ENCODE measurements at regions not wholly inside any gene's neighbourhood (a gene's known extent, or its start where the extent isn't known, plus 50 kb on each side); places are given as distances from the start of the nearest gene placed in this dataset.

DNA sequence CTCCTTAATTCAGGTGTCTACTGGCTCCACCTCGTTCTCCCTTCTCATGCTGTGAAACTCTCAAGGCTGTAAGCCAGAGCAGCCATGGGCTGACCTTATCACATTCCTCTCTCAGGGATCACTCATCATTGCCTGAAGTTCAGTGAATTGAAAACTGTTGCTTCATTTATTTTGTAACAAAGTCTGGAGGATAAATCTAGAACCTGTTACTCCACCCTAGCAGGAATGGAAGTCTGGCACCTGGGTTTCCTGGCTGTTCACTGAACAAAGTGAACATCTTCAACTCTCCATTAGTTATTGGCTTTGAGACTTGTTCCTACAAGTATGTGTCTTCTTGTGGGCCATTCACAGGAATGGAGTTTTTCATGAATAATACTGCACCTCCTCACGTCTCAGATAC, 584.1 kb downstream of the PTPRU start:
- no peak overlapping the region for H3K27ac ChIP-seq

DNA sequence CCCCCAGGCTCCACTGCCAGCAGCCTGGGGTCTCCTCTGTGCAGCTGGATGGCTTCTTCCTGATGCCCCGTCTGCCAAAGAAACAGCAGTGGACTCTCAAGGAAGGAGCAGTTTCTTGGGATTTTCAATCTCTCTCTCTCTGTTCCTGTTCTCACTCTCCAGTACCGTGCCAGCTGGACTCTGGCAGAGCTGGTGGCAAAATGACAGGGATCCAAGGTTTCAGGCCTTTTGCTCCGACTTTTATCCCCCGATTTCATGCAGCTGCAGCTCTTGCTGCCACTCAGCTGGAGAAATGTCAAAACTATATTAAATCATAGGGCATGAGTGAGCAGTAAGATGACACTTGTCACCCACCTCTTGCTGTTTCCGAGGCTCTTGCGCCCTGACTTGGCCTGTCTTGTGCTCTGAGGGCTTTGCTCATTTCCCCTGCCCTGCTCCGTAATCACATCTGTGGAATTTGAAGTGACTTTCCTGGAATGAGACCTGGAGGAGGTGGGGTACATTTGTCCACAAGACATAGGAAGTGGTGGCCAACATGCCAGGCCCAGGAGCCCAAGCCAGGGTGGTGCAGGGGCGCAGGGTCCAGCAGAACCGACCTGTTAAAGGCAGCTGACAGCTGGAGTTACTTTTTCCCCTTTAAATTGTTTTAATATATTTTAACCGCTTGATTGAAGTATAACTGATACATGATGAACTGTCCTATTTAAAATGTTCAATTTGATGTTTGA, 576.2 kb downstream of the PTPRU start:
- Histone ChIP-seq H3K4me3 (no peak overlapping the region), H3K27me3 (no peaks in the 10 kb centered on the region), H3K4me1 (no peaks in the 10 kb centered on the region), H3K27ac (no peak overlapping the region), H3K36me3 (no peaks in the 10 kb centered on the region), H3K9me3 (no peaks in the 10 kb centered on the region)
- TF ChIP-seq, protein P1, sequence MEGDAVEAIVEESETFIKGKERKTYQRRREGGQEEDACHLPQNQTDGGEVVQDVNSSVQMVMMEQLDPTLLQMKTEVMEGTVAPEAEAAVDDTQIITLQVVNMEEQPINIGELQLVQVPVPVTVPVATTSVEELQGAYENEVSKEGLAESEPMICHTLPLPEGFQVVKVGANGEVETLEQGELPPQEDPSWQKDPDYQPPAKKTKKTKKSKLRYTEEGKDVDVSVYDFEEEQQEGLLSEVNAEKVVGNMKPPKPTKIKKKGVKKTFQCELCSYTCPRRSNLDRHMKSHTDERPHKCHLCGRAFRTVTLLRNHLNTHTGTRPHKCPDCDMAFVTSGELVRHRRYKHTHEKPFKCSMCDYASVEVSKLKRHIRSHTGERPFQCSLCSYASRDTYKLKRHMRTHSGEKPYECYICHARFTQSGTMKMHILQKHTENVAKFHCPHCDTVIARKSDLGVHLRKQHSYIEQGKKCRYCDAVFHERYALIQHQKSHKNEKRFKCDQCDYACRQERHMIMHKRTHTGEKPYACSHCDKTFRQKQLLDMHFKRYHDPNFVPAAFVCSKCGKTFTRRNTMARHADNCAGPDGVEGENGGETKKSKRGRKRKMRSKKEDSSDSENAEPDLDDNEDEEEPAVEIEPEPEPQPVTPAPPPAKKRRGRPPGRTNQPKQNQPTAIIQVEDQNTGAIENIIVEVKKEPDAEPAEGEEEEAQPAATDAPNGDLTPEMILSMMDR (IDR thresholded peaks at IDR 0.05 in 4 of 5, conservative IDR thresholded peaks at IDR 0.05 in 1 of 5), result no peak
- no peak for TF ChIP-seq POLR2A (IDR thresholded peaks at IDR 0.05)
- intact Hi-C loops (cut with DNase I; ENCODE audit: low total_unique reads), result no loop called here
- in situ Hi-C loops (cut with MboI; ENCODE audit: low sequenced_read_pairs in 4 of 4), result no loop called here
- peak; percentile 88 to 94 for ATAC-seq
- DNase-seq, result peak in 1 of 2 donors; percentile 22

More for the DNA sequence above, 584.1 kb downstream of the PTPRU start:
- Histone ChIP-seq H3K4me1 (no peaks in the 10 kb centered on the region), H3K27me3 (peaks cover 0 to 6% (median 0%) of the 10 kb centered on the region in 3 donors), H3K4me3 (no peak overlapping the region), H3K9me3 (no peaks in the 10 kb centered on the region), H3K36me3 (no peaks in the 10 kb centered on the region)
- no peak for TF ChIP-seq POLR2A (IDR thresholded peaks at IDR 0.05)
- TF ChIP-seq, protein P1 (IDR thresholded peaks at IDR 0.05 in 4 of 5, conservative IDR thresholded peaks at IDR 0.05 in 1 of 5), result no peak
- intact Hi-C loops (cut with DNase I; ENCODE audit: low total_unique reads) (no loop called here), in situ Hi-C loops (cut with MboI; ENCODE audit: low sequenced_read_pairs in 4 of 4) (no loop called here)
- DNase-seq, result no peak
- no peak for ATAC-seq

DNA sequence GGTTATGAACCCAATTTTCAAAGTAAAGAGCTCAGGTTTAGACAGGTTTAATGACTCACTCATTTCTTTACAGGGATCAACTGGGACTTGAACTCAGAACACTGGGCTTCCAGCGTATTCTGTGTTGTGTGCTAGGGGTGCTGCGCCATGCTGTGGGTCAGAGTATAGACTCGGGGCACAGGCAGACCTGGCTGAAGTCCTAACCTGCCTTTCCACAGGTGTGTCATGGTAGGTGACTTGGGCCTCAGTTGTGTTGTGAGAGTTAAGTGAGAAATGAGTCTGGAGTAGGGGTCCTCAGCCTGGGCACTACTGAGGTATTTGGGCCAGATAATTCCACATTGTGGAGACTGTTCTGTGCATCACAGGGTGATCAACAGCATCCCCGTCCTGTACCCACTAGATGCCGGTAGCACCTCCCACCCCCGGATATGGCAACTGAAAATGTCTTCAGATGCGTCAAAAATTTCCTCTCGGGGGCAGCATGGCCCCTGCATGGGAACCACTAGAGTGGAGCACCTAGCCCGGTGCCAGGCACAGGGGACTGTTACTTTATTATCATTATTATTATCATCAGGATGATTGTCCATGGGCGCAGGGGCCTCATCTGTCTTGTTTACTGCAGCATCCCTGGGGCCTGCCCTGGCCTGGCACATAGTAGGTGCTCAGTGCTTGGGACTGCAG, 575.5 kb downstream of the PTPRU start:
- no peak for ATAC-seq
- H3K36me3 ChIP-seq, result no peaks in the 10 kb centered on the region
- TF ChIP-seq, protein P1 (IDR thresholded peaks at IDR 0.05 in 4 of 5, conservative IDR thresholded peaks at IDR 0.05 in 1 of 5), result no peak
- TF ChIP-seq POLR2A (IDR thresholded peaks at IDR 0.05), result no peak
- H3K4me1 ChIP-seq, result no peaks in the 10 kb centered on the region
- no peaks in the 10 kb centered on the region for H3K27me3 ChIP-seq
- H3K9me3 ChIP-seq, result no peaks in the 10 kb centered on the region
- no peak overlapping the region for H3K27ac ChIP-seq
- intact Hi-C loops (cut with DNase I; ENCODE audit: low total_unique reads), result no loop called here
- H3K4me3 ChIP-seq, result no peak overlapping the region
- in situ Hi-C loops (cut with MboI; ENCODE audit: low sequenced_read_pairs in 4 of 4), result no loop called here
- no peak for DNase-seq

DNA sequence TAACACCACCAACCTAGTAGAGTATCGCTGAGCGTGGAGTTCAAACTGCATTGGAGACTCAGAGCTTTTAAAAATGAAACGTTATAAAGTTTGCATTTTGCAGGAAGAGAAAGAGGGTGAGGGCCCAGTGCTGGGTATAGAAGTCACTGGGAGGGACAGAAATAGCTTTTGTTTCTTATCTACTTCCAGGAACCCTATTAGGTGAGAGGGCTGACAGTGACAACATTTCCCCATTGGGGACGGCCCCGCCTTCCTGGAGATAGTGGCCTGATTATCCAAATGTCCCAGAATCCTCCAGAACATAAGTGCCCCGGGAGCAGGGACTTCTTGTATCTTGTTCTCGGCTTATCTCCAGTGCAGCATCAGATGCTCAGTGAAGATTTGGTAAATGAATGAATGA, 574.9 kb downstream of the PTPRU start:
- DNase-seq, result no peak
- no peak overlapping the region for H3K27ac ChIP-seq
- intact Hi-C loops (cut with DNase I; ENCODE audit: low total_unique reads), result no loop called here

More for the DNA sequence above, 574.9 kb downstream of the PTPRU start:
- H3K4me1 ChIP-seq, result no peaks in the 10 kb centered on the region
- H3K4me3 ChIP-seq, result no peak overlapping the region
- ATAC-seq, result no peak
- no peaks in the 10 kb centered on the region for H3K9me3 ChIP-seq
- H3K27me3 ChIP-seq, result no peaks in the 10 kb centered on the region
- in situ Hi-C loops (cut with MboI; ENCODE audit: low sequenced_read_pairs in 4 of 4), result no loop called here
- TF ChIP-seq POLR2A (IDR thresholded peaks at IDR 0.05), result no peak
- TF ChIP-seq, protein P1 (IDR thresholded peaks at IDR 0.05 in 4 of 5, conservative IDR thresholded peaks at IDR 0.05 in 1 of 5), result no peak
- no peaks in the 10 kb centered on the region for H3K36me3 ChIP-seq

All from gastrocnemius medialis (tissue), 4 donors.